ENCODE measurements at regions not wholly inside any gene's neighbourhood (a gene's known extent, or its start where the extent isn't known, plus 50 kb on each side); places are given as distances from the start of the nearest gene placed in this dataset.

DNA sequence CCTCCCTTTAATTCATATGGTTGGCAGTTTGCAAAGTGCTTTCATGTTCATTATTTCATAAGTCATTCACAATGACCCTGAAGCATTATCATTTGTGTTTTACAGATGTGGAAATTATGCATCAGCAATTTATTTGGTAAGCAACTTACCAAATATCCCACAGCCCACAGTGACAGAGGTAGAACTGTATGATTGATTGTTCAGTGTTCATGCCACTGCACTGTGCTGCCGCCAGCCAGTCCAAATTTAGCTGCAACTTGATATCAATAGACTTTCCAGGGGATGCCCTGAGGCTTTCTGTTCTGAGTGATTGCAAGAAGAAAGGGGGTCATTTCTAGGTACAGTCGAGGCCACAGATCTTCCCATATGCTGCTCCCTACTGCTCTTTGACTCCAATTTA lies 380.3 kb downstream of the PLPP3 start:
- no peak for DNase-seq (ENCODE audit: unreplicated experiment)
- H3K4me1 Mint-ChIP-seq (ENCODE audit: insufficient read depth, unreplicated experiment): peaks cover 19% of the 10 kb centered on the region
- BruUV-seq (replicated peaks): no TSS peak
- H3K27ac Mint-ChIP-seq (ENCODE audit: low read depth, unreplicated experiment): no peak overlapping the region
- ChIA-PET POLR2A (interaction anchor here (0.7 kb wide), 1 partner anchor 380 kb away, joined by 3 read pairs; the partner anchor contains the start of gene PLPP3), CTCF (interaction anchor here (1.7 kb wide), 1 partner anchor 25 kb away, joined by 3 read pairs; no protein-coding TSS in a partner anchor)
- intact Hi-C loops (cut with micrococcal nuclease): loop anchor here (5.0 kb wide), 1 partner anchor 378 kb away; the partner anchor contains the start of gene PLPP3
- H3K36me3 Mint-ChIP-seq (ENCODE audit: insufficient read depth, unreplicated experiment): peaks cover 6% of the 10 kb centered on the region
- no peak for TF ChIP-seq CTCF (IDR thresholded peaks at IDR 0.05; ENCODE audit: unreplicated experiment)
- H3K9me3 Mint-ChIP-seq (ENCODE audit: unreplicated experiment): no peaks in the 10 kb centered on the region
- H3K27me3 Mint-ChIP-seq (ENCODE audit: insufficient read depth, unreplicated experiment): no peaks in the 10 kb centered on the region
- H3K4me3 Mint-ChIP-seq (ENCODE audit: unreplicated experiment): no peak overlapping the region

GRCh38 chr1:56197946-56198345 lies 381.4 kb downstream of the PLPP3 start:
- ChIA-PET POLR2A (no interaction called here), CTCF (interaction anchor here (0.6 to 0.9 kb wide), 2 partner anchors 95 to 276 kb away, joined by 3 to 4 read pairs; no protein-coding TSS in a partner anchor)
- Mint-ChIP-seq H3K4me1 (ENCODE audit: insufficient read depth, unreplicated experiment) (peaks cover 19% of the 10 kb centered on the region), H3K36me3 (ENCODE audit: insufficient read depth, unreplicated experiment) (peaks cover 6% of the 10 kb centered on the region), H3K4me3 (ENCODE audit: unreplicated experiment) (no peak overlapping the region), H3K9me3 (ENCODE audit: unreplicated experiment) (no peaks in the 10 kb centered on the region), H3K27me3 (ENCODE audit: insufficient read depth, unreplicated experiment) (no peaks in the 10 kb centered on the region), H3K27ac (ENCODE audit: low read depth, unreplicated experiment) (no peak overlapping the region)
- intact Hi-C loops (cut with micrococcal nuclease): loop anchor here (5.0 kb wide), 1 partner anchor 379 kb away; the partner anchor contains the start of gene PLPP3
- DNase-seq (ENCODE audit: unreplicated experiment): no peak
- no TSS peak for BruUV-seq (replicated peaks)
- no peak for TF ChIP-seq CTCF (IDR thresholded peaks at IDR 0.05; ENCODE audit: unreplicated experiment)

- H3K4me3 Mint-ChIP-seq (ENCODE audit: unreplicated experiment): no peak overlapping the region
- peaks cover 3% of the 10 kb centered on the region for H3K36me3 Mint-ChIP-seq (ENCODE audit: insufficient read depth, unreplicated experiment)
- intact Hi-C loops (cut with micrococcal nuclease): loop anchor here (5.0 kb wide), 1 partner anchor 380 kb away; the partner anchor contains the start of gene PLPP3
- ChIA-PET CTCF (interaction anchor here (0.7 kb wide), 1 partner anchor 12 kb away, joined by 3 read pairs; no protein-coding TSS in a partner anchor), POLR2A (no interaction called here)
- H3K27me3 Mint-ChIP-seq (ENCODE audit: insufficient read depth, unreplicated experiment): no peaks in the 10 kb centered on the region
- DNase-seq (ENCODE audit: unreplicated experiment): no peak
- no peak for TF ChIP-seq CTCF (IDR thresholded peaks at IDR 0.05; ENCODE audit: unreplicated experiment)
- no peaks in the 10 kb centered on the region for H3K9me3 Mint-ChIP-seq (ENCODE audit: unreplicated experiment)
- peaks cover 22% of the 10 kb centered on the region for H3K4me1 Mint-ChIP-seq (ENCODE audit: insufficient read depth, unreplicated experiment)
- H3K27ac Mint-ChIP-seq (ENCODE audit: low read depth, unreplicated experiment): no peak overlapping the region
- BruUV-seq (replicated peaks): no TSS peak
These were observed 382.5 kb downstream of the PLPP3 start for GRCh38 chr1:56196839-56197238.

- intact Hi-C loops (cut with micrococcal nuclease): loop anchor here (5.0 kb wide), 1 partner anchor 382 kb away; the partner anchor contains the start of gene PLPP3
- peaks cover 32% of the 10 kb centered on the region for H3K4me1 Mint-ChIP-seq (ENCODE audit: insufficient read depth, unreplicated experiment)
- POLR2A ChIA-PET: no interaction called here
These were observed 384.6 kb downstream of the PLPP3 start for GRCh38 chr1:56194701-56195300.

More at GRCh38 chr1:56194701-56195300, 384.6 kb downstream of the PLPP3 start:
- DNase-seq (ENCODE audit: unreplicated experiment): peak; percentile 47
- Mint-ChIP-seq H3K27me3 (ENCODE audit: insufficient read depth, unreplicated experiment) (no peaks in the 10 kb centered on the region), H3K9me3 (ENCODE audit: unreplicated experiment) (no peaks in the 10 kb centered on the region), H3K27ac (ENCODE audit: low read depth, unreplicated experiment) (no peak overlapping the region), H3K36me3 (ENCODE audit: insufficient read depth, unreplicated experiment) (no peaks in the 10 kb centered on the region), H3K4me3 (ENCODE audit: unreplicated experiment) (no peak overlapping the region)
- BruUV-seq (replicated peaks): no TSS peak
- TF ChIP-seq CTCF (IDR thresholded peaks at IDR 0.05; ENCODE audit: unreplicated experiment): no peak
- CTCF ChIA-PET: no interaction called here

All from MCF 10A (cell line).